GM06990 (cell line): ENCODE measurements at regions not wholly inside any gene's neighbourhood (a gene's known extent, or its start where the extent isn't known, plus 50 kb on each side); places are given as distances from the start of the nearest gene placed in this dataset.
"Not testable (repeated sequence)": the region's sequence is repeated elsewhere in the genome, so short reads cannot be mapped to it uniquely, and the experiment has no call there.

Source experiments
- DNase-seq: peaks from one replicate; pipeline ENCODE4 v3.0.0-alpha.2; 2011; ENCODE audit not compliant: insufficient read length; ENCODE audit errors: extremely low read depth
- H3K27me3 ChIP-seq: replicated peaks from 2 replicates; pipeline ENCODE4 v1.6.0; 2011; ENCODE audit warnings: low read length; ENCODE audit not compliant: control insufficient read depth, insufficient read depth
- H3K36me3 ChIP-seq: 2 replicates; pipeline ENCODE4 v1.5.1; 2011; ENCODE audit warnings: low read length; ENCODE audit not compliant: control insufficient read depth, insufficient read depth
- H3K4me3 ChIP-seq: replicated peaks from 2 replicates; pipeline ENCODE4 v1.5.1; 2011; ENCODE audit warnings: low read depth, mild to moderate bottlenecking, control low read depth, low read length
- TF ChIP-seq, protein P1 (sequence below): IDR thresholded peaks from 2 replicates; pipeline ENCODE4 v1.5.1; 2011; ENCODE audit warnings: low read length, control low read depth, mild to moderate bottlenecking, inconsistent platforms; ENCODE audit not compliant: insufficient read depth, poor library complexity, severe bottlenecking

DNA sequence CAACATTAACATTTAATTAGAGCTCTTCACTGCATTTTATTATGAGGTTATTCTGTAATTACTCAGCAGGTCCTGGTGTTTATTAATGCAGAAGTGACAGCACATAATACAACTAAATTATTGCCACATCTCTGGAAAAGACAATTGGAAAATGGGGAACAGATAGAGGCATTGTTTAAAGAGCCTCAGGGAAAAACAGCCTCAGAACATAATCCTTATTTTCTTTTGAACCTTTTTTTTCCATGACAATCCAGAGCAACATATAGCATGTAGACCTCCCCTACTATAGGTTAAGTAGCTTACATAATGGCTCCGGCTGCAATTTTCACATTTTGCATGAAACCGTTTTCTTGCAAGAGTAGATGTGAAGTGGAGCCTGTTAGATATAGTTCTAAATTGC lies 87.2 kb downstream of the RMI1 start:
- no peak for DNase-seq
- Histone ChIP-seq H3K27me3 (no peaks in the 10 kb centered on the region), H3K4me3 (no peak overlapping the region), H3K36me3 (no peaks in the 10 kb centered on the region)
- TF ChIP-seq, protein P1, sequence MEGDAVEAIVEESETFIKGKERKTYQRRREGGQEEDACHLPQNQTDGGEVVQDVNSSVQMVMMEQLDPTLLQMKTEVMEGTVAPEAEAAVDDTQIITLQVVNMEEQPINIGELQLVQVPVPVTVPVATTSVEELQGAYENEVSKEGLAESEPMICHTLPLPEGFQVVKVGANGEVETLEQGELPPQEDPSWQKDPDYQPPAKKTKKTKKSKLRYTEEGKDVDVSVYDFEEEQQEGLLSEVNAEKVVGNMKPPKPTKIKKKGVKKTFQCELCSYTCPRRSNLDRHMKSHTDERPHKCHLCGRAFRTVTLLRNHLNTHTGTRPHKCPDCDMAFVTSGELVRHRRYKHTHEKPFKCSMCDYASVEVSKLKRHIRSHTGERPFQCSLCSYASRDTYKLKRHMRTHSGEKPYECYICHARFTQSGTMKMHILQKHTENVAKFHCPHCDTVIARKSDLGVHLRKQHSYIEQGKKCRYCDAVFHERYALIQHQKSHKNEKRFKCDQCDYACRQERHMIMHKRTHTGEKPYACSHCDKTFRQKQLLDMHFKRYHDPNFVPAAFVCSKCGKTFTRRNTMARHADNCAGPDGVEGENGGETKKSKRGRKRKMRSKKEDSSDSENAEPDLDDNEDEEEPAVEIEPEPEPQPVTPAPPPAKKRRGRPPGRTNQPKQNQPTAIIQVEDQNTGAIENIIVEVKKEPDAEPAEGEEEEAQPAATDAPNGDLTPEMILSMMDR = no peak

DNA sequence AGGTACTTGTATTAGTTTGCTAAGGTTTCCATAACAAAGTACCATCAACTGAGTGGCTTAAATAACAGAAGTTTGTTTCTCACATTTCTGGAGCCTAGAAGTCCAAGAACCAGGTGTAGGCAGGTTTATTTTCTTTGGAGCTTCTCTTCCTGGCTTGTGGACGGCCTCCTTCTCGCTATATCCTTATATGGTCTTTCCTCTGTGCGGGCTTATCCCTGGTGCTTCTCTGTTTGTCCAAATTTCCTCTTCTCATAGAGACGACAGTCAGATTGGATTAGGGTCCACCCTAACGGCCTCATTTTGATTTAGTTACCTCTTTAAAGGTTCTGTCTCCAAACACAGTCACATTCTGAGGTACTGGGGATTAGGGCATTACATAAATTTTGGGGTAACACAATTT lies 88.3 kb downstream of the RMI1 start:
- Histone ChIP-seq H3K27me3 (no peaks in the 10 kb centered on the region), H3K36me3 (no peaks in the 10 kb centered on the region), H3K4me3 (no peak overlapping the region)
- TF ChIP-seq, protein P1 = no peak
- no peak for DNase-seq

DNA sequence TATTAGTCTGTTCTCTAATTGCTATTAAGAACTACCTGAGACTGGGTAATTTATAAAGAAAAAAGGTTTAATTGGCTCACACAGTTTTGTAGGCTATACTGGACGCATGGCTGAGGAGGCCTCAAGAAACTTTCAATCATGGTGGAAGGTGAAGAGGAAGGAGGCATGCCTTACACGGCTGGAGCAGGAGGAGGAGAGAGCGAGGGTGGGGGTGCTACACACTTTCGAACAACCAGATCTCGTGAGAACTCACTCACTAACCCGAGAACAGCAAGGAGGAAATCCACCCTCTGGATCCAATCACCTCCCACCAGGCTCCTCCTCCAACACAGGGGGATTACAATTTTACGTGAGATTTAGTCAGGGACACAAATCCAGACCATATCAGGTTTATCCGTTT lies 90.0 kb downstream of the RMI1 start:
- H3K4me3 ChIP-seq = no peak overlapping the region
- H3K36me3 ChIP-seq = no peaks in the 10 kb centered on the region
- TF ChIP-seq, protein P1 = no peak
- H3K27me3 ChIP-seq = no peaks in the 10 kb centered on the region
- DNase-seq = no peak

DNA sequence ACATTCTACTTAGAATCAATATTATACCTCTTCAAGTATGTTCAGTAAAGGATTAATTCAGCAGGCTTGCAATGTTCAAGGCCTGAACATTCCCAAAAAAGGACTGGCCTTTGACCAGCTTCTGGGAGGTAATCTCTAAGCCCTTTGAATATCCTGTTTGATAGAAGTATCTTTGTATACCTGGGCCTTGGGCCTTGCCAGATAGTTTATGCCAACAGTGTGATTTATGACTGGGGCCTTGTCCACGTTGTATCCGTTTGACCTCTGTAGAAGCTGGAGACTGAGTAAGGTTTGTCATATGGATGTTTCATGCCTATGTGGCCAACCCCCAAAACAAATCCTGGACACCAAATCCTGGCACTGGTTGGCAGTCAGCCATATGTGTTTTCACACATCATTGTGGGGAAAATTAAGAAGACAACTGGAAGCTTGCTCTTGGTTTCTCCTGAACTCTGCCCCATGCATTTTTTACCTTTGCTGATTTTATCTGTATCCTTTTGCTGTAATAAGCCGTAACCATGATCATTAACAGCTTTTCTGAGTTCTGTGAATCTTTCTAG lies 92.1 kb downstream of the RMI1 start:
- TF ChIP-seq, protein P1 = no peak
- Histone ChIP-seq H3K27me3 (no peaks in the 10 kb centered on the region), H3K36me3 (no peaks in the 10 kb centered on the region), H3K4me3 (no peak overlapping the region)
- DNase-seq = no peak

DNA sequence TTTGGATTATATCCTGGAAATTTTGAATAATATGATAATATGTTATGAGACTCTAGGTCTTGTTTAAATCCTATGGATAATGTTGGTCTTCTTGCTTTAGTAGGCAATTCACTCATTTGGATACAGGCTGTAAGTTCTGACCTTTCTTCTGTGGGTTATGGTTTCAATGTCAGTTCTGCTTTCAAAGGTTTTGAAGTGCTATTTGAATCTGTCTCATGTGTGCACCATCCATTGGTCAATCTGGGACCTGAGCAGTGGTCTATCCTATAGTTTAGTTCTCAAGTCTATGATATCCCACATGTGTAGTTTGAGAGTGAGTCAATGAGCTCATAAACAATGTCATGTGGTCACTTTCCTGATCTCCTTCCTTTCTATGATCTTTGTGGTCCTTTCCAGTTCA lies 94.4 kb downstream of the RMI1 start:
- Histone ChIP-seq H3K4me3 (no peak overlapping the region), H3K27me3 (no peaks in the 10 kb centered on the region), H3K36me3 (no peaks in the 10 kb centered on the region)
- DNase-seq = no peak
- TF ChIP-seq, protein P1 = no peak

DNA sequence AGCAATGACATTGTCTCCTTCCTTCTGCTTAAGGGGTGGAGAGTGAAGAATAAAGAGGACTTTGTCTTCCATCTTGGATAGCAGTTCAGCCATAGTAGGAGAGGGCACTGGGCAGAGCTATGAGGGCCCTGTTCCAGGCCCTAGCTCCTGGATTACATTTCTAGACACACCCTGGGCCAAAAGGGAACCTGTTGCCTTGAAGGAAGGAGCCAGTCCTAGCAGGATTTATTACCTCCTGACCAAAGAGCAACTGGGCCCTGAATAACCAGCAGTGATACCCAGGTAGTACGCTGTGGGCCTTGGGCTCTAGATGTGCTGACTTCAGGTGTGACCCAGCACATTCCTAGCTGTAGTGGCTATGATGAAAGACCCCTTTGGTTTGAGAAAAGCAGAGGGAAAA lies 95.8 kb downstream of the RMI1 start:
- Histone ChIP-seq H3K4me3 (no peak overlapping the region), H3K36me3 (no peaks in the 10 kb centered on the region), H3K27me3 (no peaks in the 10 kb centered on the region)
- no peak for DNase-seq
- TF ChIP-seq, protein P1 = no peak

DNA sequence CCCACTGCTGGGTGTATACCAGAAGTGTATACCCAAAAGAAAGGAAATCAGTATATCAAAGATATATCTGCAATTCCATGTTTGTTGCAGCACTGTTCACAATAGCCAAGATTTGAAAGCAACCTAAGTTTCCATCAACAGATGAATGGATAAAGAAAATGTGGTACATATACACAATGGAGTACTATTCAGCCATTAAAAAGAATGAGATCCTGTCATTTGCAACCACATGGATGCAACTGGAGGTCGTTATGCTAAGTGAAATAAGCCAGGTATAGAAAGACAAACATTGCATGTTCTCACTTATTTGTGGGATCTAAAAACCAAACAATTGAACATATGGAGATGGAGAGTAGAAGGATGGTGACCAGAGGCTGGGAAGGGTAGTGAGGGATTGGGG lies 97.2 kb downstream of the RMI1 start:
- not testable (repeated sequence) for H3K27me3 ChIP-seq, DNase-seq, H3K36me3 ChIP-seq, H3K4me3 ChIP-seq
